Common myeloid progenitor, CD34-positive (primary cell): ENCODE measurements at regions not wholly inside any gene's neighbourhood (a gene's known extent, or its start where the extent isn't known, plus 50 kb on each side); places are given as distances from the start of the nearest gene placed in this dataset.
"Not testable (repeated sequence)": the region's sequence is repeated elsewhere in the genome, so short reads cannot be mapped to it uniquely, and the experiment has no call there.

ENCODE experiments used
- CTCF ChIA-PET: fragments of 350-600 bp; sonication (Branson Sonifier 250); formaldehyde crosslinking; loops from one replicate; lab custom pipeline; 2021; ENCODE audit warnings: antibody characterized with exemption; lab: Charles Lee
- POLR2A ChIA-PET: fragments of 350-600 bp; sonication (Branson Sonifier 250); formaldehyde crosslinking; loops from one replicate; lab custom pipeline; 2021; ENCODE audit warnings: antibody characterized with exemption; lab: Charles Lee
- DNase-seq, 3 donors: peaks; one replicate each; pipeline versions ENCODE4 v3.0.0 to v3.0.0-alpha.2; 2013
- H3K27ac ChIP-seq, 2 experiments: 1 replicate in 1 of 2; 2 replicates in 1 of 2; pipeline ENCODE4 v1.7.0; 2013; ENCODE audit warnings: inconsistent platforms in 2 of 2, low read length in 2 of 2, mild to moderate bottlenecking in 2 of 2, low read depth in 1 of 2, moderate library complexity in 1 of 2; ENCODE audit not compliant: severe bottlenecking in 2 of 2, insufficient read depth in 1 of 2, poor library complexity in 1 of 2
- H3K27me3 ChIP-seq, 5 experiments: replicated peaks in 2 of 5; 1 replicate in 3 of 5; 2 replicates in 2 of 5; pipeline versions ENCODE4 v1.6.1 to v1.7.0; 2013; ENCODE audit warnings: low read length in 4 of 5, mild to moderate bottlenecking in 2 of 5, moderate library complexity in 2 of 5, inconsistent platforms in 1 of 5; ENCODE audit not compliant: insufficient read depth in 5 of 5, control insufficient read depth in 4 of 5
- H3K36me3 ChIP-seq, 4 experiments: 1 replicate in 2 of 4; 2 replicates in 2 of 4; pipeline versions ENCODE4 v1.6.1 to v1.7.0; 2013; ENCODE audit warnings: low read length in 3 of 4, control low read depth in 1 of 4, mild to moderate bottlenecking in 1 of 4; ENCODE audit not compliant: control insufficient read depth in 4 of 4, insufficient read depth in 4 of 4
- H3K4me1 ChIP-seq, 4 experiments: 1 replicate in 3 of 4; 2 replicates in 1 of 4; pipeline versions ENCODE4 v1.6.1 to v1.7.1; 2013; ENCODE audit warnings: low read length in 3 of 4, mild to moderate bottlenecking in 3 of 4, control low read depth in 1 of 4, inconsistent platforms in 1 of 4, moderate library complexity in 1 of 4; ENCODE audit not compliant: control insufficient read depth in 4 of 4, insufficient read depth in 4 of 4; ENCODE audit errors: control extremely low read depth in 1 of 4
- H3K4me3 ChIP-seq, 7 experiments: 1 replicate in 4 of 7; 2 replicates in 3 of 7; pipeline versions ENCODE4 v1.5.1 to v1.7.0; 2013; ENCODE audit warnings: mild to moderate bottlenecking in 7 of 7, low read length in 6 of 7, moderate library complexity in 6 of 7, inconsistent platforms in 2 of 7, low read depth in 2 of 7, control low read depth in 1 of 7; ENCODE audit not compliant: insufficient read depth in 4 of 7, control insufficient read depth in 1 of 7; ENCODE audit errors: extremely low read depth in 1 of 7
- H3K9me3 ChIP-seq, 5 experiments: 1 replicate in 4 of 5; 2 replicates in 1 of 5; pipeline versions ENCODE4 v1.6.1 to v1.7.1; 2013; ENCODE audit warnings: low read length in 4 of 5, mild to moderate bottlenecking in 2 of 5, inconsistent platforms in 1 of 5, low read depth in 1 of 5, moderate library complexity in 1 of 5; ENCODE audit not compliant: control insufficient read depth in 4 of 5, insufficient read depth in 2 of 5; ENCODE audit errors: control extremely low read depth in 1 of 5
- WGBS: methylation state at CpG from one replicate; pipeline ENCODE4 v1.1.5; 2013; ENCODE audit not compliant: insufficient coverage; 5-methylcytosine and 5-hydroxymethylcytosine counted together

DNA sequence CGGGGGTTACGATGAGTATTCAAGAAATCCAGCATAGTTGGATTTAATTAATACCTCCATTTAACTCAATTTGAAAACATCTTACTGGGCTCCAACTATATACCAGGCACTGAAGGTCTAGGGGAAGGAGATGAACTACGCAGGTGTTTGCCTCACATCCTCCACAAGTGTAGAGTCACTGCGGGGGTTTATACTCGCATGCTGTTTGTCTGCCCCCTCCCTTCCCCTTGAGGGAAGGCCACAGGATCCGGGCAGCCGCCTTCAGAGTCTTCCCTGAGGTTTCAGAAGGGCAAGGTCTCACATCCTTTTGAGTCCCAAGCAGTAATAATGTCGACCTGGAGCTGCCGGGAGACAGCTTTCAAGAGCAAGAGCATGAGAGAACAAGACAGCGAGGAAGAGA lies 142.4 kb upstream of the GALNT2 start:
- ChIA-PET POLR2A (interaction anchor here (0.6 kb wide), 1 partner anchor 62 kb away, joined by 3 read pairs; no protein-coding TSS in a partner anchor), CTCF (no interaction called here)
- no peaks in the 10 kb centered on the region for H3K4me1 ChIP-seq
- H3K9me3 ChIP-seq = no peaks in the 10 kb centered on the region
- H3K27ac ChIP-seq = no peak overlapping the region
- DNase-seq = no peak
- 91% methylated on average over 3 of the region's 10 CpGs for WGBS
- H3K4me3 ChIP-seq = no peak overlapping the region
- H3K36me3 ChIP-seq = no peaks in the 10 kb centered on the region
- peaks cover 0 to 8% (median 0%) of the 10 kb centered on the region in 5 experiments for H3K27me3 ChIP-seq

DNA sequence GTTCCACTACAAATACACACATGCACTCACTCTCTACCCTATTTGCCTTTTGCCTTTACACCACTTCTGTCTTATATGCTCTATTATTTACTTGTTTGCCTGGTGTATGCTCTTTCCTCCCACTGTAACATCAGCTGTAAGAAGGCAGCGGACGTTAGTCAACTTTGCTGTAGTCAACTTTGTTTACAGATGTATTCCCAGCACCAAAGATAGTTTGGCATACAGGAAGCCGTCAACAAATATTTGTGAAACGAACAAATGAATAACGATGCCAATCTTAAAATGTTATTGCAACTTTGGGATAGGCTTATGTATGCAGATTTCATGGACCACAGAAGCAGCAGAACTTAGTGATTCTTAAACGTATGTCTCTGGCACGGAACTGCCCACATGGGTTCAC lies 138.3 kb upstream of the GALNT2 start:
- CTCF ChIA-PET = no interaction called here
- Histone ChIP-seq H3K4me1 (no peaks in the 10 kb centered on the region), H3K27ac (no peak overlapping the region), H3K4me3 (no peak overlapping the region), H3K9me3 (no peaks in the 10 kb centered on the region), H3K36me3 (no peaks in the 10 kb centered on the region), H3K27me3 (peaks cover 0 to 6% (median 0%) of the 10 kb centered on the region in 5 experiments)
- POLR2A ChIA-PET = no interaction called here
- no peak for DNase-seq
- WGBS = 99% methylated on average over 6 of the region's 7 CpGs

DNA sequence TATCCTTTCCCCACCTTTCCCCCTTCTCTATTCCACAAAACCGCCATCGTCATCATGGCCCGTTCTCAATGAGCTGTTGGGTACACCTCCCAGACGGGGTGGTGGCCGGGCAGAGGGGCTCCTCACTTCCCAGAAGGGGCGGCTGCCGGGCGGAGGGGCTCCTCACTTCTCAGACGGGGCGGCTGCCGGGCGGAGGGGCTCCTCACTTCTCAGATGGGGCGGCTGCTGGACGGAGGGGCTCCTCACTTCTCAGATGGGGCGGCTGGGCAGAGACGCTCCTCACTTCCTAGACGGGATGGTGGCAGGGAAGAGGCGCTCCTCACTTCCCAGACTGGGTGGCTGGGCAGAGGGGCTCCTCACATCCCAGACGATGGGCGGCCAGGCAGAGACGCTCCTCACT lies 135.3 kb upstream of the GALNT2 start:
- H3K9me3 ChIP-seq, DNase-seq, CTCF ChIA-PET, H3K4me3 ChIP-seq, H3K27me3 ChIP-seq, POLR2A ChIA-PET, H3K27ac ChIP-seq, H3K36me3 ChIP-seq, H3K4me1 ChIP-seq: not testable (repeated sequence)
- 100% methylated on average over 3 of the region's 21 CpGs for WGBS

DNA sequence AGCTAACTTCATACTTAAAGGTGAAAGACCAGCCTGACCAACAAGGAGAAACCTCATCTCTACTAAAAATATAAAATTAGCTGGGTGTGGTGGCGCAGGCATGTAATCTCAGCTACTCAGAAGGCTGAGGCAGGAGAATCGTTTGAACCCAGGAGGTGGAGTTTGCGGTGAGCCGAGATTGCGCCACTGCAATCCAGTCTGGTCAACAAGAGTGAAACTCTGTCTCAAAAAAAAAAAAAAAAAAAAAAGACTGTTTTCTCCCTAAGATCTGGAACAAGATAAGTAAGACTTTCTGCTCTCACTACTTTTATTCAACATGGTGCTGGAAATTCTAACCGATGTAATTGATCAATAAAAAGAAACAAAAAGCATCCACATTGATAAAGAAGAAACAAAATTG lies 131.9 kb upstream of the GALNT2 start:
- 86% methylated on average over 6 of the region's 6 CpGs for WGBS
- H3K36me3 ChIP-seq, H3K4me3 ChIP-seq, DNase-seq, H3K4me1 ChIP-seq, H3K27ac ChIP-seq, H3K27me3 ChIP-seq, POLR2A ChIA-PET, H3K9me3 ChIP-seq, CTCF ChIA-PET: not testable (repeated sequence)

DNA sequence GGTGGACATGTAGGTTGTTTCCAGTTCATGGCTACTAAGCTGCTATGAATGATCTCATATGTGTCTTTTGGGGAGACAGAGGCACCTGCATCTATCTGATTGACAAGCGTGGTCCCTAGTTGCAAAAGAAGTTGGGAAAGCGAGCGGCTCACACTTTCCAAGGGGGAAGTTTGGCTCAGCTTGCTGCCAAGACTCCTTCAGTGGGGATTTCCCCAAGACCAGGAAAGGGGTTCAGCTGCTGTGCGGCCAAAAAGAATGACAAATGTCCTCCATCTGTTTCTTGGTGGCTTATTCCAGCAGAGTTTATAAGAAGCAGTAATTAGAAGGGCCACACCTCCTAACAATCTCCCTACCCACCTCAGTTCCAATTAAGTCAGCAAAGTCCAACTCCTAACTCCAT lies 128.5 kb upstream of the GALNT2 start:
- Histone ChIP-seq H3K4me1 (no peaks in the 10 kb centered on the region), H3K27me3 (peaks cover 0 to 8% (median 4%) of the 10 kb centered on the region in 5 experiments), H3K36me3 (no peaks in the 10 kb centered on the region), H3K27ac (no peak overlapping the region), H3K4me3 (no peak overlapping the region), H3K9me3 (no peaks in the 10 kb centered on the region)
- 66% methylated on average over 4 of the region's 4 CpGs for WGBS
- ChIA-PET CTCF (interaction anchor here (1.1 kb wide), 1 partner anchor 224 kb away, joined by 3 read pairs; no protein-coding TSS in a partner anchor), POLR2A (no interaction called here)
- no peak for DNase-seq

DNA sequence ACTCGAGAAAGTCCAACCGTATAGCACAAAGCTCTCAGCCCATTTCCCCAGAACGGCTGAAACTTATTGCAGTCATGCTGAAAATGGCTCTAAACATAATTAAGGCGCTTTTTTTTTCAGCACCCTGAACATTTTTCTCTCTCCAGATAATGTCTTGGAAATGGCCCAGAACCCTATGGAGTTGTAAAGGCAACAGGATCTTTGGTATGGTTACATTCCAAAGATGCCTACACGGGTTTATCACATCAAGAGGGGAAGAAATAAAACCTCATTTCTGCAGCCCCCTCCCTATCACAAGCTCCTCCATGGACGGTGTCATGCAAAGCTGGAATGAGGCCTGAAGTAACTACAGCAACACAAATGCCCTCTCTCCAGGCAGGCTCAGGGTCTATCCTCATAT lies 126.4 kb upstream of the GALNT2 start:
- Histone ChIP-seq H3K9me3 (peaks cover 0 to 2% (median 0%) of the 10 kb centered on the region in 5 experiments), H3K27ac (no peak overlapping the region), H3K36me3 (no peaks in the 10 kb centered on the region), H3K4me1 (no peaks in the 10 kb centered on the region), H3K27me3 (peaks cover 0 to 8% (median 4%) of the 10 kb centered on the region in 5 experiments), H3K4me3 (no peak overlapping the region)
- CTCF ChIA-PET = no interaction called here
- POLR2A ChIA-PET = no interaction called here
- WGBS = 88% methylated on average over 5 of the region's 6 CpGs
- no peak for DNase-seq

DNA sequence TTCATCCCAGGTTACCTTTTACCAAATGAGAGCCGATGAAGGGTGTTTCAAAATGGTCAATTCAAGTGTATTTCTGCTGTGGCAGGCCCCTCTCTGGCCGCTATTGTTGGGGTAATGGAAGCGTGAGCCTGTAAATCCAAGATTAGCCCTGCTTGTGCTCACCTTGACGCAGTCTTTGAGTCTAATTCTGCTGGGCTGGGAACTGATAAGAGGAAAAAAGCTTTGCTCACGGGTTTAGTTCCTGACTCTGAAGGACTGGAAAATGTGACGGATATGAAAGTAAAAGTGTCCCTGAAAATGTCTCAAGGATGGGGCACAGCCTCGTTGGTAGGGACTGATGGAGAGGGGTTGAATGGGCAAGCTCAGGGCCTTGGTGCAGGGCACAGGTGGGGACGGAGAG lies 125.9 kb upstream of the GALNT2 start:
- Histone ChIP-seq H3K27me3 (peaks cover 0 to 8% (median 4%) of the 10 kb centered on the region in 5 experiments), H3K36me3 (no peaks in the 10 kb centered on the region), H3K9me3 (peaks cover 0 to 2% (median 0%) of the 10 kb centered on the region in 5 experiments), H3K27ac (no peak overlapping the region), H3K4me1 (no peaks in the 10 kb centered on the region), H3K4me3 (no peak overlapping the region)
- POLR2A ChIA-PET = no interaction called here
- CTCF ChIA-PET = no interaction called here
- no peak for DNase-seq
- 89% methylated on average over 7 of the region's 8 CpGs for WGBS
